IMR-90 (cell line): ENCODE measurements at regions not wholly inside any gene's neighbourhood (a gene's known extent, or its start where the extent isn't known, plus 50 kb on each side); places are given as distances from the start of the nearest gene placed in this dataset.

ENCODE experiments used
- ATAC-seq: fragments of 200-7000 bp; cut with Tn5 transposase; 2 replicates; pipeline ENCODE4 v1.9.1; 2020; ENCODE audit warnings: low read depth, mild to moderate bottlenecking, moderate library complexity
- BruUV-seq: library from RNA; stranded (reverse); fragments of 400-500 nt; replicated peaks from 2 replicates; lab custom pipeline; 2021; lab: Mats Ljungman, UMichigan
- CTCF ChIA-PET: fragments of 300-600 bp; formaldehyde crosslinking; extraction: SDS; loops from one replicate; lab custom pipeline; 2021; ENCODE audit warnings: antibody characterized with exemption; lab: Yijun Ruan, JAX
- POLR2A ChIA-PET: fragments of 300-600 bp; sonication (Branson Sonifier 250); formaldehyde crosslinking; loops from one replicate; lab custom pipeline; 2022; ENCODE audit warnings: antibody characterized with exemption; ENCODE audit not compliant: unreplicated experiment; lab: Charles Lee
- DNase-seq: peaks from one replicate; pipeline ENCODE4 v3.0.0; 2013
- H2AFZ ChIP-seq: replicated peaks from 2 replicates; pipeline ENCODE3; 2013; ENCODE audit warnings: low read length, mild to moderate bottlenecking; ENCODE audit not compliant: poor library complexity
- H2AK5ac ChIP-seq: 2 replicates; pipeline ENCODE4 v1.6.1; 2013; ENCODE audit warnings: low read depth, low read length, inconsistent platforms
- H2AK9ac ChIP-seq: replicated peaks from 2 replicates; pipeline ENCODE3; 2013; ENCODE audit warnings: mild to moderate bottlenecking, low read depth, low read length, moderate library complexity; ENCODE audit not compliant: poor library complexity
- H2BK120ac ChIP-seq: 2 replicates; pipeline ENCODE4 v1.6.1; 2013; ENCODE audit warnings: low read depth, low read length, inconsistent platforms
- H2BK15ac ChIP-seq: 3 replicates; pipeline ENCODE4 v1.6.1; 2013; ENCODE audit warnings: low read depth, low read length, inconsistent platforms
- H2BK20ac ChIP-seq: 2 replicates; pipeline ENCODE4 v1.6.1; 2013; ENCODE audit warnings: low read depth, mild to moderate bottlenecking, inconsistent platforms, low read length, moderate library complexity
- H2BK5ac ChIP-seq: 2 replicates; pipeline ENCODE4 v1.6.1; 2013; ENCODE audit warnings: mild to moderate bottlenecking, low read depth, low read length, inconsistent platforms; ENCODE audit not compliant: poor library complexity, severe bottlenecking
- H3K14ac ChIP-seq: replicated peaks from 2 replicates; pipeline ENCODE4 v1.6.1; 2013; ENCODE audit warnings: low read depth, low read length, inconsistent platforms
- H3K18ac ChIP-seq: 2 replicates; pipeline ENCODE4 v1.6.1; 2013; ENCODE audit warnings: low read depth, low read length, control low read depth
- H3K23ac ChIP-seq: 2 replicates; pipeline ENCODE4 v1.6.1; 2013; ENCODE audit warnings: low read depth, low read length, inconsistent platforms
- H3K27ac ChIP-seq: 2 replicates; pipeline ENCODE4 v1.5.1; 2013; ENCODE audit warnings: mild to moderate bottlenecking, control low read depth, low read length; ENCODE audit not compliant: insufficient read depth
- H3K27me3 ChIP-seq: 2 replicates; pipeline ENCODE4 v1.6.1; 2013; ENCODE audit warnings: low read length; ENCODE audit not compliant: control insufficient read depth, insufficient read depth
- H3K36me3 ChIP-seq: 2 replicates; pipeline ENCODE4 v1.6.1; 2013; ENCODE audit warnings: low read length, mixed read lengths; ENCODE audit not compliant: control insufficient read depth, insufficient read depth
- H3K4ac ChIP-seq: 2 replicates; pipeline ENCODE4 v1.6.1; 2013; ENCODE audit warnings: low read depth, low read length, inconsistent platforms
- H3K4me1 ChIP-seq: 2 replicates; pipeline ENCODE4 v1.6.1; 2013; ENCODE audit warnings: low read length, mixed read lengths; ENCODE audit not compliant: control insufficient read depth, insufficient read depth
- H3K4me2 ChIP-seq: 2 replicates; pipeline ENCODE4 v1.6.1; 2013; ENCODE audit warnings: low read depth, mild to moderate bottlenecking, control low read depth, low read length, moderate library complexity
- H3K4me3 ChIP-seq: 2 replicates; pipeline ENCODE4 v1.5.1; 2013; ENCODE audit warnings: low read depth, mild to moderate bottlenecking, control low read depth, low read length, moderate library complexity; ENCODE audit not compliant: insufficient read depth
- H3K56ac ChIP-seq: 2 replicates; pipeline ENCODE4 v1.6.1; 2013; ENCODE audit warnings: low read length, inconsistent platforms; ENCODE audit not compliant: insufficient read depth; ENCODE audit errors: extremely low read depth
- H3K79me1 ChIP-seq, 2 experiments: 2 replicates each; pipeline ENCODE4 v1.6.1; 2013; ENCODE audit warnings: low read length in 2 of 2, inconsistent platforms in 1 of 2, low read depth in 1 of 2
- H3K9ac ChIP-seq: 2 replicates; pipeline ENCODE4 v1.6.1; 2013; ENCODE audit warnings: low read depth, low read length, control low read depth
- H3K9me1 ChIP-seq: 2 replicates; pipeline ENCODE4 v1.6.1; 2013; ENCODE audit warnings: low read length, inconsistent platforms; ENCODE audit not compliant: insufficient read depth
- H3K9me3 ChIP-seq: 2 replicates; pipeline ENCODE4 v1.6.1; 2013; ENCODE audit warnings: low read length; ENCODE audit not compliant: control insufficient read depth, insufficient read depth
- H4K20me1 ChIP-seq: 2 replicates; pipeline ENCODE4 v1.6.1; 2013; ENCODE audit warnings: low read length, inconsistent platforms; ENCODE audit not compliant: insufficient read depth
- H4K5ac ChIP-seq: 2 replicates; pipeline ENCODE4 v1.6.1; 2013; ENCODE audit warnings: mild to moderate bottlenecking, low read depth, low read length, control low read depth
- H4K8ac ChIP-seq, 2 experiments: 2 replicates each; pipeline ENCODE4 v1.6.1; 2013; ENCODE audit warnings: low read depth in 2 of 2, low read length in 2 of 2, control low read depth in 1 of 2, inconsistent platforms in 1 of 2
- H4K91ac ChIP-seq: 2 replicates; pipeline ENCODE4 v1.6.1; 2013; ENCODE audit warnings: low read depth, low read length, inconsistent platforms; ENCODE audit not compliant: insufficient read depth
- BHLHE40 ChIP-seq: fragments of 150-350 bp; IDR thresholded peaks from 2 replicates; pipeline ENCODE4 v1.6.1; 2016; ENCODE audit warnings: mild to moderate bottlenecking, low read depth, low read length
- CEBPB ChIP-seq: IDR thresholded peaks from 2 replicates; pipeline ENCODE4 v1.6.1; 2012; ENCODE audit warnings: low read depth, low read length, improper control_type of control experiment
- CHD1 ChIP-seq: IDR thresholded peaks from 2 replicates; pipeline ENCODE4 v1.6.1; 2012; ENCODE audit warnings: low read depth, low read length, improper control_type of control experiment
- FOS ChIP-seq: fragments of 150-350 bp; IDR thresholded peaks from 2 replicates; pipeline ENCODE4 v1.6.1; 2016; ENCODE audit warnings: low read depth, low read length
- MAFK ChIP-seq: IDR thresholded peaks from 2 replicates; pipeline ENCODE4 v1.6.1; 2012; ENCODE audit warnings: low read depth, low read length, improper control_type of control experiment
- MAZ ChIP-seq: IDR thresholded peaks from 2 replicates; pipeline ENCODE4 v1.6.1; 2012; ENCODE audit warnings: low read depth, mild to moderate bottlenecking, low read length, improper control_type of control experiment, moderate library complexity, borderline replicate concordance
- MXI1 ChIP-seq: IDR thresholded peaks from 2 replicates; pipeline ENCODE4 v1.6.1; 2012; ENCODE audit warnings: low read depth, mild to moderate bottlenecking, low read length, moderate library complexity, borderline replicate concordance
- NFE2L2 ChIP-seq: fragments of 150-350 bp; IDR thresholded peaks from 2 replicates; pipeline ENCODE4 v1.6.1; 2016; ENCODE audit warnings: low read depth, mild to moderate bottlenecking, low read length
- POLR2A ChIP-seq: IDR thresholded peaks from 2 replicates; pipeline ENCODE4 v1.6.1; 2012; ENCODE audit warnings: mild to moderate bottlenecking, low read depth, low read length
- RAD21 ChIP-seq: IDR thresholded peaks from 2 replicates; pipeline ENCODE4 v1.6.1; 2012; ENCODE audit warnings: low read length, improper control_type of control experiment
- RCOR1 ChIP-seq: IDR thresholded peaks from 2 replicates; pipeline ENCODE4 v1.6.1; 2012; ENCODE audit warnings: mild to moderate bottlenecking, low read length, improper control_type of control experiment; ENCODE audit not compliant: insufficient replicate concordance
- RFX5 ChIP-seq: IDR thresholded peaks from 2 replicates; pipeline ENCODE4 v1.8.0; 2012; ENCODE audit warnings: low read depth, mild to moderate bottlenecking, low read length, moderate library complexity
- SMC3 ChIP-seq: fragments of 150-350 bp; IDR thresholded peaks from 2 replicates; pipeline ENCODE4 v1.6.1; 2016; ENCODE audit warnings: low read depth, mild to moderate bottlenecking, antibody characterized with exemption, low read length, moderate library complexity
- WGBS, 2 experiments: methylation state at CpG; one replicate each; pipeline versions ENCODE4 v1.1.5 to v1.1.7; 2013; ENCODE audit warnings: missing lambda C conversion rate in 2 of 2; ENCODE audit not compliant: insufficient read length in 1 of 2; ENCODE audit errors: extremely low coverage in 2 of 2; 5-methylcytosine and 5-hydroxymethylcytosine counted together
- dilution Hi-C: fragments of 300-500 bp; cut with HindIII; formaldehyde crosslinking; loops from one replicate; pipeline ENCODE4 v1.14.3; 2018; ENCODE audit warnings: low sequenced_read_pairs; ENCODE audit not compliant: unreplicated experiment
- in situ Hi-C: fragments of 300-500 bp; cut with MboI; formaldehyde crosslinking; loops from 3 replicates; pipeline ENCODE4 v1.14.3; 2019; ENCODE audit warnings: low sequenced_read_pairs, inconsistent platforms, mixed read lengths
- intact Hi-C: fragments of 100-400 bp; cut with micrococcal nuclease; formaldehyde crosslinking; loops from 2 replicates; pipeline ENCODE4 v1.10.0; 2022
- TF ChIP-seq, protein P1 (sequence below): fragments of 150-350 bp; IDR thresholded peaks from 2 replicates; pipeline ENCODE4 v1.6.1; 2016; ENCODE audit warnings: low read depth, mild to moderate bottlenecking, low read length, moderate library complexity, borderline replicate concordance
- TF ChIP-seq, protein P2 (sequence below): fragments of 150-350 bp; IDR thresholded peaks from 2 replicates; pipeline ENCODE4 v1.6.1; 2017; ENCODE audit warnings: mild to moderate bottlenecking, antibody characterized with exemption, low read length, low read depth
- TF ChIP-seq, protein P3 (sequence below): conservative IDR thresholded peaks from 2 replicates; pipeline ENCODE4 v1.5.1; 2012; ENCODE audit warnings: mild to moderate bottlenecking, low read depth, low read length, improper control_type of control experiment

DNA sequence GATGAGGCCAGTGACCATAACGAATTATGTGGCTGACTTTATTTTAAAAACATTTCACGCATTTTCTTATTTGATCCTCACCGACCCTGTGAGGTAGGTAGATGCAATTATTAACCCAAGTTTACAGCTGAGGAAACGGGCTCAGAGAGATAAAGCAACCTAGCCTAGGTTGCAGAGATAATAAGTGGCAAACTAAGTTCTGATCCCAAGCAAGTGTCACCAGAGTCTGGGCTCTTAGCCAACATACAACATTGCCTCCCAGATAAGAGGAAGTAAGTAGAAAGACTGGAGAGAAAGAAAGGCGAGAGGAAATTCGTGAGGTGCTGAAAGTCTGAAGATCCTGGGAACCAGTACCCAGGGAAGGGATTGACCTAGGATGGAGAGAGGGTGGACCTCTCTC is 77.4 kb upstream of the GPR50 start:
- no peak overlapping the region for H2AK5ac ChIP-seq
- no peak overlapping the region for H3K4me3 ChIP-seq
- no peak overlapping the region for H3K56ac ChIP-seq
- BruUV-seq, result no TSS peak
- H3K79me1 ChIP-seq, result no peaks in the 10 kb centered on the region
- no peak overlapping the region for H2AFZ ChIP-seq
- intact Hi-C loops, result no loop called here
- in situ Hi-C loops, result no loop called here
- no peak overlapping the region for H3K4me2 ChIP-seq
- no peak overlapping the region for H4K5ac ChIP-seq
- no peak overlapping the region for H3K9ac ChIP-seq
- no peak overlapping the region for H2BK120ac ChIP-seq
- H3K9me1 ChIP-seq, result no peaks in the 10 kb centered on the region
- H3K27ac ChIP-seq, result no peak overlapping the region
- no peak overlapping the region for H3K23ac ChIP-seq
- DNase-seq (no peak), ATAC-seq (no peak)
- H4K91ac ChIP-seq, result no peak overlapping the region
- CTCF ChIA-PET, result no interaction called here
- POLR2A ChIA-PET, result no interaction called here
- H4K20me1 ChIP-seq, result no peaks in the 10 kb centered on the region
- no peak overlapping the region for H4K8ac ChIP-seq
- no peak overlapping the region for H3K18ac ChIP-seq
- H2AK9ac ChIP-seq, result no peak overlapping the region
- no peaks in the 10 kb centered on the region for H3K27me3 ChIP-seq
- H3K4me1 ChIP-seq, result no peaks in the 10 kb centered on the region
- no peak overlapping the region for H3K14ac ChIP-seq
- no peak overlapping the region for H2BK15ac ChIP-seq
- no peak overlapping the region for H2BK5ac ChIP-seq
- 33% methylated on average over 2 of the region's 6 CpGs; no CpG with 5 or more reads in 1 of the 2 experiments for WGBS, 2 experiments
- H2BK20ac ChIP-seq, result no peak overlapping the region
- TF ChIP-seq FOS, result no peak
- TF ChIP-seq, protein P1, sequence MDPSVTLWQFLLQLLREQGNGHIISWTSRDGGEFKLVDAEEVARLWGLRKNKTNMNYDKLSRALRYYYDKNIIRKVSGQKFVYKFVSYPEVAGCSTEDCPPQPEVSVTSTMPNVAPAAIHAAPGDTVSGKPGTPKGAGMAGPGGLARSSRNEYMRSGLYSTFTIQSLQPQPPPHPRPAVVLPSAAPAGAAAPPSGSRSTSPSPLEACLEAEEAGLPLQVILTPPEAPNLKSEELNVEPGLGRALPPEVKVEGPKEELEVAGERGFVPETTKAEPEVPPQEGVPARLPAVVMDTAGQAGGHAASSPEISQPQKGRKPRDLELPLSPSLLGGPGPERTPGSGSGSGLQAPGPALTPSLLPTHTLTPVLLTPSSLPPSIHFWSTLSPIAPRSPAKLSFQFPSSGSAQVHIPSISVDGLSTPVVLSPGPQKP, result no peak
- no peak for TF ChIP-seq MAFK
- no peak for TF ChIP-seq RAD21
- TF ChIP-seq, protein P2, sequence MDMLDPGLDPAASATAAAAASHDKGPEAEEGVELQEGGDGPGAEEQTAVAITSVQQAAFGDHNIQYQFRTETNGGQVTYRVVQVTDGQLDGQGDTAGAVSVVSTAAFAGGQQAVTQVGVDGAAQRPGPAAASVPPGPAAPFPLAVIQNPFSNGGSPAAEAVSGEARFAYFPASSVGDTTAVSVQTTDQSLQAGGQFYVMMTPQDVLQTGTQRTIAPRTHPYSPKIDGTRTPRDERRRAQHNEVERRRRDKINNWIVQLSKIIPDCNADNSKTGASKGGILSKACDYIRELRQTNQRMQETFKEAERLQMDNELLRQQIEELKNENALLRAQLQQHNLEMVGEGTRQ, result no peak
- no peak for TF ChIP-seq BHLHE40
- TF ChIP-seq NFE2L2, result no peak
- no peak for TF ChIP-seq RCOR1
- TF ChIP-seq MAZ, result no peak
- TF ChIP-seq CHD1, result no peak
- no peak for TF ChIP-seq MXI1
- TF ChIP-seq, protein P3, sequence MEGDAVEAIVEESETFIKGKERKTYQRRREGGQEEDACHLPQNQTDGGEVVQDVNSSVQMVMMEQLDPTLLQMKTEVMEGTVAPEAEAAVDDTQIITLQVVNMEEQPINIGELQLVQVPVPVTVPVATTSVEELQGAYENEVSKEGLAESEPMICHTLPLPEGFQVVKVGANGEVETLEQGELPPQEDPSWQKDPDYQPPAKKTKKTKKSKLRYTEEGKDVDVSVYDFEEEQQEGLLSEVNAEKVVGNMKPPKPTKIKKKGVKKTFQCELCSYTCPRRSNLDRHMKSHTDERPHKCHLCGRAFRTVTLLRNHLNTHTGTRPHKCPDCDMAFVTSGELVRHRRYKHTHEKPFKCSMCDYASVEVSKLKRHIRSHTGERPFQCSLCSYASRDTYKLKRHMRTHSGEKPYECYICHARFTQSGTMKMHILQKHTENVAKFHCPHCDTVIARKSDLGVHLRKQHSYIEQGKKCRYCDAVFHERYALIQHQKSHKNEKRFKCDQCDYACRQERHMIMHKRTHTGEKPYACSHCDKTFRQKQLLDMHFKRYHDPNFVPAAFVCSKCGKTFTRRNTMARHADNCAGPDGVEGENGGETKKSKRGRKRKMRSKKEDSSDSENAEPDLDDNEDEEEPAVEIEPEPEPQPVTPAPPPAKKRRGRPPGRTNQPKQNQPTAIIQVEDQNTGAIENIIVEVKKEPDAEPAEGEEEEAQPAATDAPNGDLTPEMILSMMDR, result no peak
- no peak for TF ChIP-seq RFX5
- no peak for TF ChIP-seq SMC3
- TF ChIP-seq CEBPB, result no peak
- no peak for TF ChIP-seq POLR2A
- dilution Hi-C loops, result no loop called here
- H3K36me3 ChIP-seq, result no peaks in the 10 kb centered on the region
- H3K9me3 ChIP-seq, result no peaks in the 10 kb centered on the region
- no peak overlapping the region for H3K4ac ChIP-seq
